ENCODE measurements at regions not wholly inside any gene's neighbourhood (a gene's known extent, or its start where the extent isn't known, plus 50 kb on each side); places are given as distances from the start of the nearest gene placed in this dataset.

DNA sequence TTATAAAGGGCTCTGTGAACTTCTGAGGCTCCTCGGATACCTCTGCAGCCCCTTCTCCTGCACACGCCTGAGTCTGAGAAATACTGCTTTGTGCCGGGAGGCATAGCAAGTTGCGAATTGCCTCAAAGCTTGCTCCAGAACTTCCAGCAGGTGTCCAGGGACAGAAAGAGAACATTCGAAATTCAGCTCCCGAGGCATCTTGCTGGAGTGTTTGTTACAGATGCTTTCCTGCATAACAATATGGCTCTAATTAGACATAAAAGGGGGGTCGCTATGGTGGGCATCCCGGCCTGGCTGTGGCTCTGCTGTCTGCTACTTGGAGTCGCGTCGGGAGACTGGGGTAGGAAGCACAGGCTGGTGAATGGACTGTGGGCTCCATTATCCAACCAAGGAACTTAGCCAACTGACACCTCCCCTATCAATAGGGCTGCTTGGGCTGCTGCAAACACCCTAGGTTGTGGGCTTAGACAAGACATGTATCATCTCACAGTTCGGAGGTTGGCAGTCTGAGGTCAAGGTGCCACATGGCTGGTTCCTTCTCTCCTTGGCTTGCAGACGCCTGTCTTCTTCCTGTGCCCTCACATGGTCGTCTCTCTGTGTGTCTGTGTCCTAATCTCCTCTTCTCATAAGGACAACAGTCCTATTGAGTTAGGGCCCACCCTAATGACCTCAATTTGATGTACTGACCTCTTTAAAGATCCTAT, 607.0 kb downstream of the NPHP4 start:
- ChIA-PET POLR2A (no interaction called here), CTCF (no interaction called here)
- Mint-ChIP-seq H3K36me3 (ENCODE audit: low read depth) (peaks cover 3% of the 10 kb centered on the region), H3K27me3 (peaks cover 1% of the 10 kb centered on the region), H3K27ac (no peak overlapping the region), H3K4me1 (no peaks in the 10 kb centered on the region), H3K4me3 (no peak overlapping the region), H3K9me3 (no peaks in the 10 kb centered on the region)
- no peak for DNase-seq

DNA sequence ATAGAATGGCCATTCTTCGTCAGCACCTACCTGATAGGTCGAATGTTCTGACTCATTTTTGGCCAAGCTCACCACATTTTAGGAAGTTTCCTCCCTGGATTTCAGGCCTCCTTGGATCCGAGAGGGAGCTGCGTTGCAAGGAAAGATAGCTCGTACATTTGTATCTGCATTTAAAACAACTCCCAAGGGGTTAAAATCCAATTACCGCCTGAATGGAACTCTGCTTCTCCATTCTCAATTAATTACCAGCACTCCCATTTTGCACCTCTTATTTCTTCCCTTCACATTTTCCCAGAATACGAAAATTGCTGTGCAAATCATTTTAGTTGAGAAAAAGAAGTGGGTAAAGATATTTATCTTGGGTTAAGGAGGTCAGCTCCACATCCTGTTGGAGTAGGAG, 610.7 kb downstream of the NPHP4 start:
- Mint-ChIP-seq H3K9me3 (no peaks in the 10 kb centered on the region), H3K27ac (no peak overlapping the region), H3K27me3 (no peaks in the 10 kb centered on the region), H3K36me3 (ENCODE audit: low read depth) (no peaks in the 10 kb centered on the region), H3K4me3 (no peak overlapping the region), H3K4me1 (no peaks in the 10 kb centered on the region)
- ChIA-PET POLR2A (no interaction called here), CTCF (interaction anchor here (0.5 kb wide), 1 partner anchor 9 kb away, joined by 3 read pairs; no protein-coding TSS in a partner anchor)
- DNase-seq: no peak

DNA sequence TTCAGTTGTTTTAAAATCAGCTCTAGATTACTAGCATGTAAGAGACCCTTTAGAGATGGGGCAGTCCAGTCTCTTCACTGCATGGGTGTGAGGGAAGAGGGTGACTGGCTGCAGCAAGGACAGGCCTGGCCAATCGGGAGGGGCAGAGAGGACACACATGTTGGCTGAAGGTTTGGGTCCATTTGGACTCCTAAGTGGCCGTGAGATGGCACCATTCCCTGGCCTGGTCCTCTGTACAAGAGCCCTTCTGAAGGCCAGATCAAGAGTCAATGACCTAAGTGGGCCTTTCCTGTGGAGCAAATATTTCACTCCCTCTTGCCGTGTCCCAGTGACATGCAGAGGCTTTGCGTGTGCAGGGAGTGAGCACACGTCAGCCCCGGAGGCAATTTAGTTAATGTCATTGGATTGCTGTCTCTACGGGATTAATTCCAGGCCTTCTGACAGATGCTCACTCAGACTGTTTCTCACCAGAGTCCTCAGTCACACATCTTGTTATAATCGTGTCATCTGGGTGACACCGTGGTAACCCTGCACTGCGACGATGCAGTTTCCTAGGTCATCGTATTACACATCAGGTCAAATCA, 613.0 kb downstream of the NPHP4 start:
- no peak for DNase-seq
- POLR2A ChIA-PET: no interaction called here
- H3K9me3 Mint-ChIP-seq: peaks cover 1% of the 10 kb centered on the region
- H3K36me3 Mint-ChIP-seq (ENCODE audit: low read depth): no peaks in the 10 kb centered on the region
- CTCF ChIA-PET: interaction anchor here (0.7 kb wide), 1 partner anchor 616 kb away, joined by 6 read pairs; no protein-coding TSS in a partner anchor
- no peak overlapping the region for H3K27ac Mint-ChIP-seq
- H3K4me1 Mint-ChIP-seq: no peaks in the 10 kb centered on the region
- no peaks in the 10 kb centered on the region for H3K27me3 Mint-ChIP-seq
- H3K4me3 Mint-ChIP-seq: no peak overlapping the region

DNA sequence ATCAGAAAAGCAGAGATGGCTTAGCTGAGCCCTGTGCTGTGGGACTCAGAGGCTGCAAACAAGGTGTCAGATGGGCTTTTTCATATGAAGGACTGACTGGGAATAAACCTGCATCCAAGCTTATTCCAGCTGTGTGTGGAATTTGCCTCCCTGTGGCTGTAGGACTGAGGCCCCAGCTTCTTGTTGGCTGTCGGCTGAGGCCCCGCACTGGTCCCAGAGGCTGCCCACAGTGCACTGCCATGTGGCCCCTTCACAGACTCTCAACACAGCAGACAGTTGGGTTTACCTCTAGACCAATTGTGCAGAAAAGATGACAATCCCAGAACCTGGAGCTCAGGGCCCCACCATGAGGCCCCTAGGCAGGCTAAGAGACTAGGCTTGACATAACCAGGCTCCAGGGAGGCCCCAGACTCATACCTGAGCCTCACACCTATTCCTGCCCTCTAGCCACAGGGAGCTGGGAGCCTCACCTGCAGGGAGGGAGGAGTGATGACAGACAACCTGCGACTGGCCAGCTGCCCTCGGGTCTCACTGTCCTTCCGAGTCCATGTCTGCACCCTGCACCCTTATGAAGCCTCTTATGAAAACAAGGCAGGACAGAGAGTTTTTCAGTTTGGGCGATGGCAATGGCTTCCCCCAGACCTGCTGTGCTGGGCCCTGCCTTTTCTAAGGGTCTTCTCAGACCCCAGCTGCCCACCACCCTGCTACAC, 615.5 kb downstream of the NPHP4 start:
- Mint-ChIP-seq H3K4me1 (peaks cover 2% of the 10 kb centered on the region), H3K36me3 (ENCODE audit: low read depth) (peaks cover 8% of the 10 kb centered on the region), H3K9me3 (peaks cover 16% of the 10 kb centered on the region), H3K27me3 (no peaks in the 10 kb centered on the region), H3K4me3 (no peak overlapping the region), H3K27ac (no peak overlapping the region)
- ChIA-PET POLR2A (no interaction called here), CTCF (no interaction called here)
- no peak for DNase-seq

DNA sequence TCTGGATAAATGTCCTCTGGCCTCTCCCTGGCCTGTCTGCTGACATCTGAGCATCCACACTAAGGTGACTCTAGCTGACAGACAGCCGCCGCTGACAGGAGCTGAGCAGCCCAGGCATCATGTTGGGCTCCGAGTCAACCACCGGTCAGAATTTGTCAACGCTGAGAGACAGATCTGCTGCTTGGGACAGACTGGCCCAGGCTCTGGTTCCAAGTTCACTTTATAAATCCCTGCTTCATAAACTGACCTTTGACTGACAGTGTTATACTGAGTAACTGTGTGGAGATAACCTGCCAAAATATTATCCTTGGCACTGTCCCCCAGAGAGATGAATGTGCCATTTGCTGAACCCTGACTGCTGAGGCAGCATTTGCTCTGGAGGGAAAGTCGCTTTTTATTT, 616.7 kb downstream of the NPHP4 start:
- Mint-ChIP-seq H3K27me3 (no peaks in the 10 kb centered on the region), H3K27ac (no peak overlapping the region), H3K4me1 (peaks cover 12% of the 10 kb centered on the region), H3K4me3 (no peak overlapping the region), H3K9me3 (peaks cover 20% of the 10 kb centered on the region), H3K36me3 (ENCODE audit: low read depth) (peaks cover 13% of the 10 kb centered on the region)
- ChIA-PET CTCF (no interaction called here), POLR2A (no interaction called here)
- DNase-seq: no peak

DNA sequence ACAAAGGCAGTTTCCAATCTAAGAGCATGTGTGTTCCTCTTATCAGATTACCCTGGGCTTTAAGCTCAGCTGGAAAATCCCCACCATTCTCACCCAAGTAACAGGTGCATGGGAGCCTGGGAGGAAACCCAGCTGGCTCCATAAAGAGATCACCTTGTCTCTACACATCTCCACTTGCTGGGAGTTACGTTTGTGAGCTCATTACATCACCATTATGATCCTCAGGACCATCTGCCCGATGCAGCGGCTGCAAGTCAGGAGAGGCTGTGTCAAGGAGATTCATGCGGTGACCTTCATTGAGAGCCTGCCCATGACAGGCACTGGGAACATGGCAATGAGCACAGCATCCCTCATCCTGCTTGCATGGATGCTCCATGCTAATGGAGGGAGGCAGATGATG, 618.0 kb downstream of the NPHP4 start:
- Mint-ChIP-seq H3K27ac (no peak overlapping the region), H3K4me3 (no peak overlapping the region), H3K9me3 (peaks cover 22% of the 10 kb centered on the region), H3K36me3 (ENCODE audit: low read depth) (peaks cover 16% of the 10 kb centered on the region), H3K4me1 (peaks cover 19% of the 10 kb centered on the region), H3K27me3 (no peaks in the 10 kb centered on the region)
- ChIA-PET POLR2A (no interaction called here), CTCF (no interaction called here)
- DNase-seq: no peak

DNA sequence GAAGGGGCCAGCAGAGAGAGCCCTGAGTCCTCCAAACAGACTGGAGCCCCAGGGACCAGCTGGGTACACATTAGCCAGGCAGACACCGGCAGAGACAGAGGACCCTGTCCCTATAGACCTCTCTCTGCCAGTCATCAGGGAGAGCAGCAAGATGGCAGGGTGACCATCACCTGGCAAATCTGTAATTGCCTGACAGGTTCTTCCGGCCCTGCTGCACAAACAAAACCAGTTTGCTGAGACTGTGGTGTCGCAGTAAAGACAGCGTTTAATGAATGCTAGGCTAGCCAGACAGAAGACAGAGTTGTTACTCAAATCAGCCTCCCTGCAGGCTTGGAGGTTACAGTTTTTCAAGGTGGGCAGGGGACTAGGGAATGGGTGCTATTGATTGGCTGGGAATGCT, 618.9 kb downstream of the NPHP4 start:
- ChIA-PET POLR2A (no interaction called here), CTCF (no interaction called here)
- Mint-ChIP-seq H3K36me3 (ENCODE audit: low read depth) (peaks cover 16% of the 10 kb centered on the region), H3K4me1 (peaks cover 19% of the 10 kb centered on the region), H3K27me3 (no peaks in the 10 kb centered on the region), H3K4me3 (no peak overlapping the region), H3K9me3 (peaks cover 22% of the 10 kb centered on the region), H3K27ac (peak overlapping the region; percentile 31)
- no peak for DNase-seq

DNA sequence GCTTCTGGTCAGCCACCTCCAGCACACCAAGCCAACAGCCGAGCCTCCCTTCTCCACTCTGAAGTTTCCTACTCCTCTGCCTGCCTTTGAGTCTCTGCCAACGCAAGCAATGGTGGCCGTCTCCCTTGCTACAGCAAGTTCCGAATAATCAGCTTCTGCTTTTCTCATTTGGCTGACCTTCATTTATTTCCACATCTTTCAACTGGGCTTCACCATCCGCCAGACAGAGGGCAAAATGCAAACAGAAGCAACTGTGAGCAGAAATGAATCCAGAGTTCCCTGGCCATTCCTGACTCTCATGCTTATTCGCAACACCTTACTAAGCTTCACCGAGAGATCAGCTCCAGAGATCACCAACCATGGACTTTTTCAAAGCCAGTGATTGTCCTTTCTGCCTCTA, 621.0 kb downstream of the NPHP4 start:
- POLR2A ChIA-PET: no interaction called here

DNA sequence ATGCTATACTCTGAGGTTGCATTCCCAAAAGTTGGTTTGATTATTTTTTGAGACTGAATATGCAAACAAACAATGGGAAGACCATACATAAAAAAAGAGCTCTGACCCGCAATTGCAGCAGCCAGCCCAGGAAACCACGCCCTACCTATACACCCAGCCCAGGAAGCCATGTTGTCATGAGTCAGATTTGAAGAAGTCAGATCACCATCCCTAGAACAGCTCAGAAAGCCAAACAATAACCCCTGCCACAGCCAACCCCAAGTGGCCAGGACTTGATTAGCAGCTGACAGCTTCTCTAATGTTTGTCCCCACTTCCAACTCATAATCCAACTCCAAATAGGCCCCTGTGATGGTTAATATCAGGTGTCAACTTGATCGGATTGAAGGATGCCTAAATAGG, 621.9 kb downstream of the NPHP4 start:
- CTCF ChIA-PET: interaction anchor here (0.6 to 0.7 kb wide), 2 partner anchors 1015 to 1040 kb away, joined by 3 read pairs; no protein-coding TSS in a partner anchor
- peaks cover 22% of the 10 kb centered on the region for H3K9me3 Mint-ChIP-seq
- peaks cover 16% of the 10 kb centered on the region for H3K36me3 Mint-ChIP-seq (ENCODE audit: low read depth)
- peaks cover 2% of the 10 kb centered on the region for H3K27me3 Mint-ChIP-seq
- no peak overlapping the region for H3K4me3 Mint-ChIP-seq
- DNase-seq: peak; percentile 36
- peaks cover 19% of the 10 kb centered on the region for H3K4me1 Mint-ChIP-seq
- peak overlapping the region; percentile 83 for H3K27ac Mint-ChIP-seq
- POLR2A ChIA-PET: no interaction called here

More for the DNA sequence above, 621.0 kb downstream of the NPHP4 start:
- Mint-ChIP-seq H3K4me1 (peaks cover 19% of the 10 kb centered on the region), H3K36me3 (ENCODE audit: low read depth) (peaks cover 16% of the 10 kb centered on the region), H3K4me3 (no peak overlapping the region), H3K9me3 (peaks cover 22% of the 10 kb centered on the region), H3K27me3 (no peaks in the 10 kb centered on the region), H3K27ac (peak overlapping the region; percentile 31)
- CTCF ChIA-PET: no interaction called here
- DNase-seq: no peak

DNA sequence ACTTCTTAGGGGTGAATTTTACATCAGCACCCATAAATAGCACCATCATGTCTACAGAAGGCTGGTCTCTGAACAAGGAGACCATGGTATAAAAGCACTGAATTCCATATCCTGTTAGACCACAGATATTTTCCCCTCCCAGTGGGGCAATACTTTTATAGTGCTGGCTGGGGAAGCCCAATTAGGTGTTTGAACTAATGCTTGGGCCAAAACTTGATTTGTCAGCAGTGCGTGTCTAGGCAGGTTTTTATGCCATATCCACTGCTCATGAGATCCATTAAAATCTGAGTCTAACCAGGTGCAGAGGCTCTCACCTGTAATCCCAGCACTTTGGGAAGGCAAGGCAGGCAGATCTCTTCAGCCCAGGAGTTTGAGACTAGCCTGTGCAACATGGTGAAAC, 623.0 kb downstream of the NPHP4 start:
- Mint-ChIP-seq H3K27me3 (peaks cover 2% of the 10 kb centered on the region), H3K36me3 (ENCODE audit: low read depth) (peaks cover 16% of the 10 kb centered on the region), H3K27ac (no peak overlapping the region), H3K4me1 (peaks cover 19% of the 10 kb centered on the region), H3K9me3 (peaks cover 20% of the 10 kb centered on the region), H3K4me3 (no peak overlapping the region)
- POLR2A ChIA-PET: no interaction called here
- CTCF ChIA-PET: interaction anchor here (0.9 kb wide), 1 partner anchor 9 kb away, joined by 4 read pairs; no protein-coding TSS in a partner anchor
- DNase-seq: no peak

DNA sequence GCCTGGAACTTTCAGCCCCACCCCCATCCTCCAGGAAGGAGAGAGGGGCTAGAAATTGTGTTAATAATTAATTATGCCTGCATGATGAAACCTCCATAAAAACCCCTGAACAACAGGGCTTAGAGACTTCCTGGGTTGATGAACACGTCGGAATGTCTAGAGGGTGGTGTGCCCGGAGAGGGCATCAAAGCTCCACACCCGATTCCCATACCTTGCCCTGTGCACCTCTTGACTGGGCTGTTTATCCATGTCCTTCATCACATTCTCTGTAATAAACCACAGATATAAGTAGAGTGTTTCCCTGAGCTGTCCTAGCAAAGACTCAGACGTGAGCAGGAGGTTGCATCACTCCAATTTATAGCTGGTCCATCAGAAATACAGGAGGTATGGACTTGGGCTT, 624.0 kb downstream of the NPHP4 start:
- Mint-ChIP-seq H3K9me3 (peaks cover 13% of the 10 kb centered on the region), H3K4me1 (peaks cover 19% of the 10 kb centered on the region), H3K4me3 (no peak overlapping the region), H3K27ac (no peak overlapping the region), H3K36me3 (ENCODE audit: low read depth) (peaks cover 12% of the 10 kb centered on the region), H3K27me3 (peaks cover 2% of the 10 kb centered on the region)
- DNase-seq: no peak
- POLR2A ChIA-PET: no interaction called here
- CTCF ChIA-PET: interaction anchor here (0.9 kb wide), 1 partner anchor 8 kb away, joined by 4 read pairs; no protein-coding TSS in a partner anchor

DNA sequence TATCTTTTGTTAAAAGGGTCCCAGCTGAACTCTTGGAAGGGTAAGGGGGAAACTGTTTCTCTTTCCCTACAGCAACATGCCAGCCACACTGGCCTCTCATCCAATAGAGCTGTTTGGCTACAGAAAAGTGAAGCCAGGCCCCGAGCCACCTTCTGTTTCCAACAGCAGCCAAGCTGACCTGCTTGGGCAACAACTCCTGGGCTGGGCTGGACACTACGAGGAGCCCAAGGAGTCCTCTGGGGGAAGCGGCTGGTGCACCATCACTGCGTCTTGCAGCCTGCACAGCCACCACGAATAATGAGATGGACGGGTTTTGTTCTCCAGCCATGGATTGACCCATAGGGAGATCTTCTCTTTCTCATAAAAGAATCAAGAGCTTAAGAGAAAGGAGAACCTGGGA, 624.9 kb downstream of the NPHP4 start:
- H3K4me1 Mint-ChIP-seq: peaks cover 19% of the 10 kb centered on the region
- peaks cover 2% of the 10 kb centered on the region for H3K27me3 Mint-ChIP-seq
- peaks cover 10% of the 10 kb centered on the region for H3K9me3 Mint-ChIP-seq
- no peak overlapping the region for H3K4me3 Mint-ChIP-seq
- no peak for DNase-seq
- H3K36me3 Mint-ChIP-seq (ENCODE audit: low read depth): peaks cover 8% of the 10 kb centered on the region
- POLR2A ChIA-PET: no interaction called here
- no peak overlapping the region for H3K27ac Mint-ChIP-seq
- CTCF ChIA-PET: no interaction called here

DNA sequence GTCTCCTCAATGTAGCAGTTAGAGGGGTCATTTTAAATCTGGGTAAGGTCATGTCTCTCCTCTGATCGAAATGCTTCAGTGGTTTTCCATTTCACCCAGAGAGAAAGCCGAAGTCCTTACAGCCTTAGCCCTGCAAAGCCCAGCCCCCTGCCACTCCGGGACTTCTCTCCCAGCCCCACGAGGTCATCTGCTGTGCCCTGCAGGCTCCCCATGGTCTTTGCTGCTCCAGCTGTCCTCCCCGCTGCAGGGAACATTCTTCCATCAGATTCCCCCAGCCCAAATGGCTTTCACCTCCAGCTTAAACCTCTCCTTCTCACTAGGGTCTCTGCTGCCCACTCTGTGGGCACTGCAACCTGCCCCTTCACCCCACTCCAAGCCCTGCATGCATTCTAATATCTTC, 626.5 kb downstream of the NPHP4 start:
- CTCF ChIA-PET: no interaction called here
- Mint-ChIP-seq H3K36me3 (ENCODE audit: low read depth) (peaks cover 4% of the 10 kb centered on the region), H3K27me3 (peaks cover 7% of the 10 kb centered on the region), H3K4me3 (no peak overlapping the region), H3K27ac (no peak overlapping the region), H3K4me1 (peaks cover 10% of the 10 kb centered on the region), H3K9me3 (peaks cover 3% of the 10 kb centered on the region)
- DNase-seq: no peak
- POLR2A ChIA-PET: no interaction called here
